ENCODE measurements at regions not wholly inside any gene's neighbourhood (a gene's known extent, or its start where the extent isn't known, plus 50 kb on each side); places are given as distances from the start of the nearest gene placed in this dataset.

DNA sequence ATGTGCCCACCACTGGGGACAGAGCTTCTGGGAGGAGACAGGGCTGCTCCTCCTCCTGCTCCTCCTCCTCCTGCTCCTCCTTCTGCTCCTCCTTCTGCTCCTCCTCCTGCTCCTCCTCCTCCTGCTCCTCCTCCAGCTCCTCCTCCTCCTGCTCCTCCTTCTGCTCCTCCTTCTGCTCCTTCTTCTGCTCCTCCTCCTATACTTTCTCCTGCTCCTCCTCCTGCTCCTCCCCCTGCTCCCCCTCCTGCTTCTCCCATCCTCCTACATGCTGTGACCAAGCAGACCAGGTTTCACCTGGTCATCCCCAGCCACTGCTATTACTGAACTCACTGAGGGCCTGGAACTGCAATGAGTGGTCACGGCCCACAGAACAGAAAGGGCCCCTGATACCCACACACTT, 154.0 kb upstream of the PPP2R2D start:
- no peak overlapping the region for H3K4me3 Mint-ChIP-seq
- intact Hi-C loops (cut with micrococcal nuclease), result no loop called here
- no peak overlapping the region for H3K27ac Mint-ChIP-seq

DNA sequence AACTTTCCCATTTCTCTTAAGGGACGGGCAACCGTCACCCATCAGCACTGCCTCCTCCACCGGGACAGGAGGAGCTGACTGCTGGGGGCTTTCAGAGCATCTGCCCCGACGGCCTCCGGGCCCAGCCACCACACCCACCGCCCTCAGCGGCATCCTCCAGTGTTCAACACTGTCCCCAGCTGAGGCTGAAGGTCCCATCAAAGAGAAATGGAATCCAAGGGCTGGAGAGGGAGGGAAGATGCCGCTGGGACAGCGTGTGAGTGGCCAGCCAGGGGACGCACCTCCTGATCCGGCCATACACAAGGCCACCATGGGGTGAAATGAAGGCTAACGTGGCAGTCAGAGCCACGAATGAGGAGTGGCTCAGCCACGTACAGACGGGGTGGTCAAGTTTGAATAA, 153.6 kb upstream of the PPP2R2D start:
- no peak overlapping the region for H3K27ac Mint-ChIP-seq
- peaks cover 20% of the 10 kb centered on the region for H3K27me3 Mint-ChIP-seq
- peaks cover 11% of the 10 kb centered on the region for H3K4me1 Mint-ChIP-seq (ENCODE audit: low read depth)
- no peak overlapping the region for H3K4me3 Mint-ChIP-seq
- intact Hi-C loops (cut with micrococcal nuclease), result no loop called here
- no peaks in the 10 kb centered on the region for H3K9me3 Mint-ChIP-seq
- no peaks in the 10 kb centered on the region for H3K36me3 Mint-ChIP-seq (ENCODE audit: low read depth)

More for the DNA sequence above, 154.0 kb upstream of the PPP2R2D start:
- H3K36me3 Mint-ChIP-seq (ENCODE audit: low read depth), result no peaks in the 10 kb centered on the region
- peaks cover 20% of the 10 kb centered on the region for H3K27me3 Mint-ChIP-seq
- peaks cover 11% of the 10 kb centered on the region for H3K4me1 Mint-ChIP-seq (ENCODE audit: low read depth)
- H3K9me3 Mint-ChIP-seq, result no peaks in the 10 kb centered on the region

DNA sequence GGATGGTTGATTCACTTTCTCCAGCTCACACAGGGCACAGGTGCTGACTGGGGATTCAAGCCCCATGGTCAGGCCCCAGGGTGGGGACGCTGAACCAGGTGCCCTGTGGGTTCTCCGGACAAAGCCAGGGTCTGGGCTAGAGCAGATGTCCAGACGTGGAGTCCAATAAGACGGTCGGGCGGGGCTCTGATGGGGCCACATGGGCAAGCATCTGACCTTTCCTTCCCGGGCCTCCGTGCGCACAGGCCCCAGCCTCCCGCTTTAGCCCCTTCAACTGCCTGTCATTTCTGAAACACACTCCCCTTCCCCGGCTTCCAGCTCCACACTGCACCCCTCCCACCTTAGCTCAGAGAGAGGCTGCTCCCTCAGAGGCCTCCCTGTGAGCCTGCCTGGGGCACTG, 153.0 kb upstream of the PPP2R2D start:
- peaks cover 11% of the 10 kb centered on the region for H3K4me1 Mint-ChIP-seq (ENCODE audit: low read depth)
- no peak overlapping the region for H3K27ac Mint-ChIP-seq
- intact Hi-C loops (cut with micrococcal nuclease), result no loop called here
- peaks cover 20% of the 10 kb centered on the region for H3K27me3 Mint-ChIP-seq
- H3K9me3 Mint-ChIP-seq, result no peaks in the 10 kb centered on the region
- H3K4me3 Mint-ChIP-seq, result no peak overlapping the region
- no peaks in the 10 kb centered on the region for H3K36me3 Mint-ChIP-seq (ENCODE audit: low read depth)

DNA sequence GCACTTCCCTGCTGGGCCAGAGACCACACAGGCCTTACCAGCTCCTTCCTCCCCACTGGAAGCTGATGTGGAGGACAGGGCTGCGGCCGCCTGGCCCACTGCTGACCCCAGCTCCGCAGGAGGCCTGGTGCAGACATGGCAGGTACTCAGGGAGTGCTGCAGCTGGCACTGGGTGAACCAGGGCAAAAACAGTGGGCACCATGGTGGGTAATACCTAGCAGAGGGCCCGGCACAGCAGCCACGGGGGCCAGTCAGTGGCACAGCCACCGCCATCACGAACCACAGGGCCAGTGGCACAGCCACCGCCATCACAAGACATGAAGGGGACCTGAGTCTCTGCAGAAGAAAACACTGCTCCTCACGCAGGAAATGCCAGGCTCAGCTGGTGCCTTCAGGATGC, 152.6 kb upstream of the PPP2R2D start:
- Mint-ChIP-seq H3K36me3 (ENCODE audit: low read depth) (no peaks in the 10 kb centered on the region), H3K4me1 (ENCODE audit: low read depth) (peaks cover 11% of the 10 kb centered on the region), H3K27ac (no peak overlapping the region), H3K9me3 (no peaks in the 10 kb centered on the region), H3K27me3 (peaks cover 20% of the 10 kb centered on the region), H3K4me3 (no peak overlapping the region)
- intact Hi-C loops (cut with micrococcal nuclease), result no loop called here

DNA sequence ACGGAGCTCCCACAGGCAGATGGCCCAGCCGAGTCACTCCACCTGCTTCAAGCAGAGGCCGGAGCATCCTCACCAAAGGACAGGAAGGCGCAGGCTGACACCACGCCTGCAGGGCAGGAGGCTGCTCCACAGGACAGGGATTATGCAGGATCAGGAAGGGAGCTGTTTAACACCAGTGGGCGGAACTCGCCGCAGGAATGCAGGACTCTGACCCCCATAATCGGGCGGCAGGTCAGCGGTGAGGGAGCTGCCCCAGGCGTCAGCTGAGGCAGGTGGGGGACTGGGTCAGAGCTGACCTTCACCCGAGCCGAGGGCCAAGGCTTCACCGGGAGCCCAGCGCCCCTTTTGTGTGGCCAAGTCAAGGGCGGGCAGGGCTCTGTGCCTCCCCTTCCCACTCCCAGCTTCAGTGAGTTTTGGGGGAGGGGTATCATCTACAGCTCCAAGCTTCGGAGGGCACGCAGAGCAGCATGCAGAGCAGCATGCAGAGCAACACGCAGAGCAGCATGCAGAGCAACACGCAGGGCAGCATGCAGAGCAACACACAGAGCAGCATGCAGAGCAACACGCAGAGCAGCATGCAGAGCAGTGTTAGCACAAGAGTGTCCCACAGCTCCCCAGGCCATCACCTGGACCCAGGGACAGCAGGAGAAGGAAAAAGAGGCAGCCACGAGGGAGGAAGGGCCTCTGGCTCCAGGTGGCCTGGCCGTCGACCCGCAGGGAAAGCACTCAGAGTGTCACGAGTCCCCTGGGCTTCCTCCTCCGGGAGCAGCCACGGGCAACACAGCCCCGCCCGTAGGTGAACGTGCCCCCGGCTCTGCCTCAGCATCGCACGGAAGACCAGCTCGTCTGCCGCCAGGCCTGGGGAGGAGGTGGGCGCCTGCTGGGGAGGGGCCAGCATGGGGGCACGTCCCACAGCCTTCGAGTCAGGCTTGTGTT, 151.7 kb upstream of the PPP2R2D start:
- peaks cover 2% of the 10 kb centered on the region for H3K4me1 Mint-ChIP-seq (ENCODE audit: low read depth)
- H3K4me3 Mint-ChIP-seq, result no peak overlapping the region

DNA sequence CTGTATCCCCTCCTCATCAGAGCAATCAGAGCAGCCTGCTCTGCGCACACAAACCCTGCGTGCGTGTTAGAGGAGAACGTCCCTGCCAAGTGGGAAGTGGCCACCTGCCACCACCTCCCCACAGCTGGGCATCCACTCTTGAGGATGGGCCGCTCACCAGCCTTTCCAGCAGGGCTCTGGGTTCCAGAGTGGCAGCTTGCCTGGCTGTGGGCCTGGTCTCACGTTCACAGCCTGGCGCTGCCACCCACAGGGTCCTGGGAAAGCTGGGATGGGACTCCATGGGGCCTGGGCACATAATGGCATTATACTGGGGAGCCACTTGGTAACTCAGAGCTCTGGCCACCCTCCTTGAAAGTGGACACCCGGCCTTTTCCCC, 151.1 kb upstream of the PPP2R2D start:
- Mint-ChIP-seq H3K27ac (no peak overlapping the region), H3K4me1 (ENCODE audit: low read depth) (no peaks in the 10 kb centered on the region), H3K9me3 (no peaks in the 10 kb centered on the region), H3K4me3 (no peak overlapping the region), H3K27me3 (peaks cover 6% of the 10 kb centered on the region), H3K36me3 (ENCODE audit: low read depth) (no peaks in the 10 kb centered on the region)
- intact Hi-C loops (cut with micrococcal nuclease), result no loop called here

More for the DNA sequence above, 151.7 kb upstream of the PPP2R2D start:
- Mint-ChIP-seq H3K27me3 (peaks cover 11% of the 10 kb centered on the region), H3K36me3 (ENCODE audit: low read depth) (no peaks in the 10 kb centered on the region), H3K9me3 (no peaks in the 10 kb centered on the region), H3K27ac (no peak overlapping the region)
- intact Hi-C loops (cut with micrococcal nuclease), result no loop called here

DNA sequence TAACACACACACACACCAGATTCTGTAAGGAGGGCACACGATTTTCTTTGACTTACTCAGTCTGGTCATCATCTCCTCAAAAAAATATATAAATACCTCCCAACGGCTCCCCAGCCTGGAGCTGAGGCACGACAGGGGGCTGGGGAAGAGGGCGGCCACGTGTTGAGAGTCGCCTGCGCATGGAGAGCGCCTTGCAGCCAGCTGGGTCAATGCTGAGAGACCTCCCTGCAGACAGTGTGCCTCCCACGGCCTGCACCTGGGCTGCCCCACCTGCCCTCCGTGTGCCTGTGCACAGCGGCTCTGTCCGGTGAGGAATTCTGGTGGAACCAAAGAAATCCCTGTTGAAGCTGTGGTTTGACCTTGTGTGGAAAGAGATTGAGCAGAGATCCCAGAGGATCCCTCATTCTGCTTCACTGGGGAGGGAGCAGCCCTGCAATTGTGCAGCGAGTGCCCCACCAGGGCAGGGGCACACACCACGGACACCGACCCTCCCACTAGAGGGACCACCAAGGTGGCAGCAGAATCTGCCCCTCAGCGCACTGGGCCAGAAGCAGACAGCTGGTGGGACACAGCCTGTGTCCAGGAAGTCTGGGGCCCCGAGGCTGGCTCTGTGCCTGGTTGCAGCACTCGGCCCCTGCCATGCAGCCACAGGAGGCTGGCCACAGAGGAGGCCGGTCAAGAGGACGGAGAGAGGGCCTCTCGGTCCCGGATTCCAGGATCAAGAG, 150.5 kb upstream of the PPP2R2D start:
- intact Hi-C loops (cut with micrococcal nuclease), result no loop called here
- no peak overlapping the region for H3K4me3 Mint-ChIP-seq
- no peak overlapping the region for H3K27ac Mint-ChIP-seq

DNA sequence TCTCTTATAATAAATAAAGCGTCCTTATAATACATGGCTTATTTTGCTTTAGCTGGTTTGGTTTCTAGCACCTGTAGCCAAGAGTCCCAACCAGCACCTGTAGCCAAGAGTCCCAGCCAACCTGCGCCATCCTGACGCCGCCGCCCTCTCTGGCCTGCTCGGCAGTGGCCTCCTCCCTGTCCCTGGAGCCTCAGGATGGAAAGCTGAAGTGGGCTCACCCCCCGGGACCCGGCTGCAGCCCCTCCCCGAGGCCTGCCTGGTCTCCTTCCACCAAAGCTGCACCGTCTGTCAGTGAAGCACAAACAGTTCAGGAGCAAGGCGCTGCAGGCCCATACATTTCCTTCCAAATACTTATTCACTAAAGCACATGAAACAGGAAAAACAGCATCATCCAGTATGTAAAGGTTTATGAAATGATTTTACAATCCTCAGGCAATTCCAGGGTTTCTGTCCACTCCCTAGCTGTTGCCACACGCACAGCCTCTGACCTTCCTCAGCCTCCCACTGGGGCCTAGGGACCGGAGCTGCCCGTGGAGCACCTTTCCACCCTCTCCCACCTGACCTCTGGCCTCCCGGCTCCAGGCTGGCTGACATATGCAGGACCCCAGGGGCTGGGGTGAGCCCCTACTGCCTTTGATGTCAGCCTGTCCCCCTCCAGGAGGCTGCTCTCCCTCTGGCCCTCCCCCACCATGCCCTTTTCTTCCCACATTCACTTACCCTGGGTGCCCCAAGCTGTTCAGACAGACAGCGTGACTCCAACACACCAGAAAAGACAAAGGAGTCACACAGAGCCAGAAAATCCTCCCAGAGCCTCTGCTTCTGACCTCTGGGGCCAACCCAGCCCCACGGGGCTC, 149.6 kb upstream of the PPP2R2D start:
- intact Hi-C loops (cut with micrococcal nuclease), result no loop called here
- peaks cover 2% of the 10 kb centered on the region for H3K27me3 Mint-ChIP-seq

More for the DNA sequence above, 150.5 kb upstream of the PPP2R2D start:
- peaks cover 2% of the 10 kb centered on the region for H3K27me3 Mint-ChIP-seq
- no peaks in the 10 kb centered on the region for H3K36me3 Mint-ChIP-seq (ENCODE audit: low read depth)
- H3K9me3 Mint-ChIP-seq, result no peaks in the 10 kb centered on the region
- H3K4me1 Mint-ChIP-seq (ENCODE audit: low read depth), result no peaks in the 10 kb centered on the region

DNA sequence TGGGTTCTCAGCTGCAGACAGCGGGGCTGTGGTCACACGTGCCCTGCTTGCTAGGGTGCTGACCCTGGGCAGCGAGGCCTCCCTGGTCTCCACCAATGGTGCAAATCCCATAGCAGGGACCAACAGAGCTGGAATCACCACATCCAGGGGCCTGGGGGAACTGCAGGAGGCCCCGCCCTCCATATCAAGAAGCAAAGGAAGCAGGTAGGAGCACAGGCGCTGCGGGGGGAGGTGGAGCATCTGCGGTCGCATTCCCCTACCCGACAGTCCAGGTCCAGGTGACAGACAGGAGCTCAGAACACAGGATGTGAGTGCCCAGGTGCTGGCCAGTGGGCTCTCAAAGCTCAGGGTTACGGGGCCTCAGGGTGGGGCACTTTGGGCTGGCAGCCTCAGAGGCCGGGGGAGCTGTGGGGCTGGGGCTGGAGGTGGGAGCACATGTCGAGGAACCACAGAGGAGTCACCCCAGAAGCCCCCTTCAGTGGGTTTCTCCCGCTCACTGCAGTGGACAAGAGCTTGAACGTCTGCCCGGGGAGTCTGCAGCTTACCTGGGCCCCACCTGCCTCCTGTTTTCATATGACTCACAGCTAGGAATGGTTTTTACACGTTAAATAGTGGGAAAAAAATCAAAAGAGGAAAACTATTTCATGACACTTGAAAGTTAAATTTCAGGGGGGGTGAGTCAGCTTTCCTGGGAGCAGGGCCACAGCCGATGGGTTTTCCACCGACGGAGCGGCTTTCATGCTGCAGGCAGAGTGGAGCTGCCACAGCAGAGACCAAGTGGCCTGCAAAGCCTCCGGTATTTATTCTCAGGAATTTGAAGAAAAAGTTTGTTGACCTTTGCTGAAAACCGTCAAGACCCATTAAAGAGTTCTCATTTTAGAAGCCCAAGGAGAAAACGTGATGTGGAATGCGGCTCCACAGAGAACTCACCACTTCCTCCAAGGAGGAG, 148.7 kb upstream of the PPP2R2D start:
- Mint-ChIP-seq H3K27me3 (peaks cover 2% of the 10 kb centered on the region), H3K27ac (no peak overlapping the region), H3K9me3 (no peaks in the 10 kb centered on the region), H3K4me1 (ENCODE audit: low read depth) (no peaks in the 10 kb centered on the region), H3K36me3 (ENCODE audit: low read depth) (no peaks in the 10 kb centered on the region), H3K4me3 (no peak overlapping the region)
- intact Hi-C loops (cut with micrococcal nuclease), result no loop called here

More for the DNA sequence above, 149.6 kb upstream of the PPP2R2D start:
- no peaks in the 10 kb centered on the region for H3K9me3 Mint-ChIP-seq
- no peaks in the 10 kb centered on the region for H3K36me3 Mint-ChIP-seq (ENCODE audit: low read depth)
- H3K27ac Mint-ChIP-seq, result no peak overlapping the region
- no peaks in the 10 kb centered on the region for H3K4me1 Mint-ChIP-seq (ENCODE audit: low read depth)
- H3K4me3 Mint-ChIP-seq, result no peak overlapping the region

DNA sequence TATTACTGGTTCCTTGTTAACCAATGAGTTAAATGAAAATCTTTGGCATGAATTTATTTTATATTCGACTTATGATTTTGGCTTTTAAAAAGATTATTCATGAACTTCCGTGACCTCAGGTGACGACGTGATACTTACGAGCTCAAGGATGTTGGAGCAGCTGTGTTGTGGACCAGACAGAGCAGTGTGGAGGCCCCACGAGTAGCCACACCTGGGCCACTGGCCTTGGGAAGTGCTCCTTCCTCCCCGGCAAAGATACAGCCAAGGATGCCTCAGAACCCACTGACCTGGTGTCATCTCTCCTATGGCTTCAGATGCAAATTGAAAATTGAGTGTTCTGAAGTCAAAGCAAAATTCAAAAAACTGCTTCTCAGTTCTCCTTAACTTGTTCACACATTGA, 147.5 kb upstream of the PPP2R2D start:
- H3K27ac Mint-ChIP-seq, result no peak overlapping the region
- no peaks in the 10 kb centered on the region for H3K4me1 Mint-ChIP-seq (ENCODE audit: low read depth)
- intact Hi-C loops (cut with micrococcal nuclease), result no loop called here
- H3K4me3 Mint-ChIP-seq, result no peak overlapping the region
- no peaks in the 10 kb centered on the region for H3K36me3 Mint-ChIP-seq (ENCODE audit: low read depth)
- no peaks in the 10 kb centered on the region for H3K9me3 Mint-ChIP-seq
- peaks cover 2% of the 10 kb centered on the region for H3K27me3 Mint-ChIP-seq

DNA sequence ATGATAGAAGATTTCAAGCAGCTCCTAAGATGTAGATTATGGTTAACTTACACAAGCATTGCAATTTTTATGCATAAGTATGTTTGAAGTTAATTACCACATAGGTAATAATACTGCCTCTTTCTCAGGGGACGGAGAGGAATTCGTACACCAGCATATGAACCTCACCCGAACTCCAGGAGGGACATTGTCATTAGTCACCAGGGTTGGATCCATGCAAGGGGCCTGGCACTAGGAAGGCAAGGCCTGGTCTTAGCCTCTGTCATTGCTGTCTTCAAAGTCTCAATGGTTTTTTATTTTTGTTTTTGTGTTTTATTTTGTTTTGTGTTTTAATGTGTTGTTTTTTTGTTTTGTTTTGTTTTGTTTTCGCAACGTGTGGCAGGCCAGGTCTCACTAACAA, 145.6 kb upstream of the PPP2R2D start:
- Mint-ChIP-seq H3K36me3 (ENCODE audit: low read depth) (no peaks in the 10 kb centered on the region), H3K27me3 (no peaks in the 10 kb centered on the region), H3K9me3 (no peaks in the 10 kb centered on the region), H3K4me1 (ENCODE audit: low read depth) (no peaks in the 10 kb centered on the region), H3K4me3 (no peak overlapping the region), H3K27ac (no peak overlapping the region)
- intact Hi-C loops (cut with micrococcal nuclease), result no loop called here

DNA sequence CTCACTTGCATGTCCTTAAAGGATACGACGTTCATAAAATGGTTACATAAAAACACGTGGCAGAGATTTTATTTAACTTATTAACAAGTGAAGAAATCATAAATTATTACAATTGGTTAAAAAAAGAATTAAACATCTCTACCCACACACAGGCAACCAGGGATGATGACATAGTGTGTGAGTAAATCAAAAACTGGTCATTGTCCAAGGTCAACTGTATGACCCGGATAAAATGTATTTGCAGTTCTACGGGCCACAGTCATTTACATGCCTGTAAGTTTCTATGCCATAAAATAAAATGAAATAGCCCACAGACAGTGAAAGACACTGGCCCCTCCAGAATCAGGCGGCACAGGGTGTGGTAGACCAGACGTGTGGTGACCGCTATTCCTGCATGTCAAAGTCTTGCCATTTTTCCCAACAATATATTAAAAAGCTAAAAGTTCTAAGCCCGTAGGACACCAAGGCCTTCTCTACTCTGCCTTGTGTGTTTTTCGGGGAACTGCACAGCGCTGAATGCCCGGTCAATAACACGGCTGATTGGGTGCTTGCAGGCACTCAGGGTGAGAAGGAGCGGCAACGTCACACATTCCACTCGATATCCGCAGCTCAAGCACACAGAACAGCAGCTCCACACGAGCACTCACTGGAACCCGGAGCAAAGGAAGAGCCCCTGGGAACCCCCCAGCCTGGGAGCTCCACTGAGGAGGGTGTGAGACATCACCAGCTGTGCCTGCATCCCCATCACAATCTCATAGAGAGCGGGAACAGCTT, 143.3 kb upstream of the PPP2R2D start:
- Mint-ChIP-seq H3K4me3 (no peak overlapping the region), H3K4me1 (ENCODE audit: low read depth) (no peaks in the 10 kb centered on the region), H3K27me3 (no peaks in the 10 kb centered on the region), H3K9me3 (no peaks in the 10 kb centered on the region), H3K27ac (no peak overlapping the region), H3K36me3 (ENCODE audit: low read depth) (no peaks in the 10 kb centered on the region)
- intact Hi-C loops (cut with micrococcal nuclease), result no loop called here

Data from dendritic cell treated with granulocyte-macrophage colony-stimulating factor and Interleukin-4, amounts not matched to agents 40 ng/mL and 50 ng/mL, for 4 days (primary cell).